ENCODE measurements at regions not wholly inside any gene's neighbourhood (a gene's known extent, or its start where the extent isn't known, plus 50 kb on each side); places are given as distances from the start of the nearest gene placed in this dataset.

GRCh38 chr14:71466251-71466650, 466.0 kb upstream of the RGS6 start:
- no peak overlapping the region for H3K4me3 ChIP-seq (ENCODE audit: insufficient read depth, low read depth, low read length)
- no peak overlapping the region for H2BK15ac ChIP-seq (ENCODE audit: low read depth, low read length)
- no peak overlapping the region for H3K14ac ChIP-seq (replicated peaks; ENCODE audit: low read depth, low read length)
- WGBS, 2 experiments (ENCODE audit: extremely low coverage in 2 of 2, insufficient read length in 1 of 2): no CpG with 5 or more reads among the region's 3 CpGs
- no peak overlapping the region for H2AK9ac ChIP-seq (replicated peaks; ENCODE audit: low read depth, low read length, poor library complexity)
- no peak overlapping the region for H3K9ac ChIP-seq (ENCODE audit: low read depth, low read length)
- H4K20me1 ChIP-seq (ENCODE audit: insufficient read depth, low read length): no peaks in the 10 kb centered on the region
- H3K9me1 ChIP-seq (ENCODE audit: insufficient read depth, low read length): no peaks in the 10 kb centered on the region
- H3K79me1 ChIP-seq (ENCODE audit: low read depth in 1 of 2, low read length in 2 of 2): peaks cover 39 to 43% of the 10 kb centered on the region in 2 experiments
- no peak overlapping the region for H4K5ac ChIP-seq (ENCODE audit: low read depth, low read length)
- in situ Hi-C loops (cut with MboI; ENCODE audit: low sequenced_read_pairs) (no loop called here), intact Hi-C loops (cut with micrococcal nuclease) (no loop called here), dilution Hi-C loops (cut with HindIII; ENCODE audit: low sequenced_read_pairs, unreplicated experiment) (no loop called here)
- H4K91ac ChIP-seq (ENCODE audit: insufficient read depth, low read depth, low read length): no peak overlapping the region
- 0 out of 2 replicates have a peak, but pooled peaks cover 4% of the 10 kb centered on the region for H3K36me3 ChIP-seq (ENCODE audit: control insufficient read depth, insufficient read depth, low read length)
- BruUV-seq (replicated peaks): no TSS peak
- no peak overlapping the region for H3K27ac ChIP-seq (ENCODE audit: insufficient read depth, low read length)
- no peak overlapping the region for H2AK5ac ChIP-seq (ENCODE audit: low read depth, low read length)
- H3K4me2 ChIP-seq (ENCODE audit: low read depth, low read length): no peak overlapping the region
- no peak overlapping the region for H2AFZ ChIP-seq (replicated peaks; ENCODE audit: low read length, poor library complexity)
- CTCF ChIA-PET: interaction anchor here (0.7 kb wide), 1 partner anchor 9 kb away, joined by 3 read pairs; no protein-coding TSS in a partner anchor
- no peak for DNase-seq
- H2BK5ac ChIP-seq (ENCODE audit: low read depth, low read length, poor library complexity, severe bottlenecking): no peak overlapping the region
- H2BK120ac ChIP-seq (ENCODE audit: low read depth, low read length): no peak overlapping the region
- no peak overlapping the region for H3K56ac ChIP-seq (ENCODE audit: extremely low read depth, insufficient read depth, low read length)
- no peak overlapping the region for H3K18ac ChIP-seq (ENCODE audit: low read depth, low read length)
- H3K4me1 ChIP-seq (ENCODE audit: control insufficient read depth, insufficient read depth, low read length): 0 out of 2 replicates have a peak, but pooled peaks cover 1% of the 10 kb centered on the region
- no peak for ATAC-seq (ENCODE audit: low read depth)
- H3K23ac ChIP-seq (ENCODE audit: low read depth, low read length): no peak overlapping the region
- TF ChIP-seq CHD1 (IDR thresholded peaks at IDR 0.05; ENCODE audit: low read depth, low read length) (no peak), ELK1 (IDR thresholded peaks at IDR 0.05; ENCODE audit: borderline replicate concordance, low read depth, low read length) (no peak), NFE2L2 (IDR thresholded peaks at IDR 0.05; ENCODE audit: low read depth, low read length) (no peak), BHLHE40 (IDR thresholded peaks at IDR 0.05; ENCODE audit: low read depth, low read length) (no peak), RAD21 (IDR thresholded peaks at IDR 0.05; ENCODE audit: low read length) (no peak), USF2 (IDR thresholded peaks at IDR 0.05; ENCODE audit: low read depth, low read length) (no peak), MAZ (IDR thresholded peaks at IDR 0.05; ENCODE audit: borderline replicate concordance, low read depth, low read length) (no peak), RFX5 (IDR thresholded peaks at IDR 0.05; ENCODE audit: low read depth, low read length) (no peak), MAFK (IDR thresholded peaks at IDR 0.05; ENCODE audit: low read depth, low read length) (no peak), RCOR1 (IDR thresholded peaks at IDR 0.05; ENCODE audit: insufficient replicate concordance, low read length) (no peak), POLR2A (IDR thresholded peaks at IDR 0.05; ENCODE audit: low read depth, low read length) (no peak), MXI1 (IDR thresholded peaks at IDR 0.05; ENCODE audit: borderline replicate concordance, low read depth, low read length) (no peak), FOS (IDR thresholded peaks at IDR 0.05; ENCODE audit: low read depth, low read length) (no peak), SMC3 (IDR thresholded peaks at IDR 0.05; ENCODE audit: low read depth, low read length) (no peak), CTCF (conservative IDR thresholded peaks at IDR 0.05; ENCODE audit: low read depth, low read length) (no peak), CEBPB (IDR thresholded peaks at IDR 0.05; ENCODE audit: low read depth, low read length) (no peak)
- H2BK20ac ChIP-seq (ENCODE audit: low read depth, low read length): no peak overlapping the region
- H3K4ac ChIP-seq (ENCODE audit: low read depth, low read length): no peak overlapping the region
- no peak overlapping the region; a peak in 1 of 4 replicates for H4K8ac ChIP-seq (ENCODE audit: low read depth in 2 of 2, low read length in 2 of 2)
- no peaks in the 10 kb centered on the region for H3K27me3 ChIP-seq (ENCODE audit: control insufficient read depth, insufficient read depth, low read length)
- H3K9me3 ChIP-seq (ENCODE audit: control insufficient read depth, insufficient read depth, low read length): peaks cover 5% of the 10 kb centered on the region
- POLR2A ChIA-PET (ENCODE audit: unreplicated experiment): no interaction called here
